C4-2B (cell line): ENCODE measurements at regions not wholly inside any gene's neighbourhood (a gene's known extent, or its start where the extent isn't known, plus 50 kb on each side); places are given as distances from the start of the nearest gene placed in this dataset.
"Not testable (repeated sequence)": the region's sequence is repeated elsewhere in the genome, so short reads cannot be mapped to it uniquely, and the experiment has no call there.

ENCODE experiments used
- H3K27ac ChIP-seq: fragments of 450-650 bp; 2 replicates; pipeline ENCODE4 v1.5.1; 2017
- CTCF ChIP-seq: fragments of 450-650 bp; conservative IDR thresholded peaks from 2 replicates; pipeline ENCODE4 v1.5.1; 2017; ENCODE audit warnings: mild to moderate bottlenecking
- ZFX ChIP-seq: fragments of 450-650 bp; IDR thresholded peaks from 2 replicates; pipeline ENCODE4 v1.6.1; 2017

DNA sequence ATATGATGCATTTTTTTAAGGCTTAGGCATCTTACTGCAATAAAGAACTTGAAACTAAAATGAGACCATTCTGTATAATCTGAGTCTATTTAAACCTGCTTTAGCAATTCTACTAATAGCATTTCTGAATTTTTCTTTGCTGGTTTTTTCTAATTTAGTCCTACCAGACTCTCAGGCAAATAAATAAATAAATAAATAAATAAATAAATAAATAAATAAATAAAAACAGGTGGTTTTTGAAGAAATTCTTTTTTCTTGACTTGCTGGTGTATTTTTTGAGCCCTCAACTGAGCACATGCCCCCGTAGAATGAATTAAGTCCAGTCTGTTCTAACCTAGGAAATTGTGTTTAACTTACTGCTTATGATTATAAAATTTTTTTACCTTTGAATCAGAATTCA, 134.7 kb upstream of the FOXP2 start:
- H3K27ac ChIP-seq, result no peak overlapping the region
- no peak for TF ChIP-seq CTCF
- TF ChIP-seq ZFX, result no peak

DNA sequence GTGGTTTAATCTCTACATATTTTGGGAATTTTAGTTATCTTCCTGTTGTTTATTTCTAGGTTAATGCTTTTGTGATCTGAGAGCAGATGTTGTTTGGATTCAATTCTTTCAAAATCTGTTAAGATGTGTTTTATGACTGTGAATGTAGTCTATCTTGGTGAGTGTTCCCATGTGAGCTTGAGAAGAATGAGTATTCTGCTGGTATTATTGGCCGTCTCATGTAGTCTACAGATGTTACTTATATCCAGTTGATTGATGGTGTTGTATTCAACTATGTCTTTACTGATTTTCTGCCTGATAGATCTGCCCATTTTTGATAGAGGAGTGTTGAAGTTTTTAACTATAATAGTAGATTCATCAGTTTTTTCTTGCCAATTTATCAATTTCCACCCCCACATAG, 141.4 kb upstream of the FOXP2 start:
- TF ChIP-seq ZFX (no peak), CTCF (no peak)

DNA sequence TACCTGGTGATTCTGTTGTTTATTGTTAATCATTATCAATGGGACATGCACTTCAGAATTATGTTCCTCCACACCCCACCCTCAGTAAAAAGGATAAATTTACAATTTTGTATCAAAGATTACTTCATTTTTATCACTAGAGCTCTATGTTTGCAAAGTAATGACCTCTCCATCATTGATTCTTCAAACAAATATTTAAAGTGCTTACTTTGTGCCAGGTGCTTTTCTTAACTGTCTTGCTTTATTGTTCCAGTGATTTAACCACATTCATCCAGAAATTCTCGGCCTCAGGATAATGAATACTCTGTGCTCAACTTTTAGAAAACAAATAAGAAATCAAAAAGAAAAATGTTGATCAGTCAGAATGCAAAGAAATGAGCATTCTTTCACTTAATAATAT, 144.9 kb upstream of the FOXP2 start:
- no peak for TF ChIP-seq ZFX
- TF ChIP-seq CTCF, result no peak
- H3K27ac ChIP-seq, result no peak overlapping the region

More for the DNA sequence above, 141.4 kb upstream of the FOXP2 start:
- no peak overlapping the region for H3K27ac ChIP-seq

GRCh38 chr7:114267550-114267949, 147.1 kb upstream of the FOXP2 start:
- H3K27ac ChIP-seq, result not testable (repeated sequence)

DNA sequence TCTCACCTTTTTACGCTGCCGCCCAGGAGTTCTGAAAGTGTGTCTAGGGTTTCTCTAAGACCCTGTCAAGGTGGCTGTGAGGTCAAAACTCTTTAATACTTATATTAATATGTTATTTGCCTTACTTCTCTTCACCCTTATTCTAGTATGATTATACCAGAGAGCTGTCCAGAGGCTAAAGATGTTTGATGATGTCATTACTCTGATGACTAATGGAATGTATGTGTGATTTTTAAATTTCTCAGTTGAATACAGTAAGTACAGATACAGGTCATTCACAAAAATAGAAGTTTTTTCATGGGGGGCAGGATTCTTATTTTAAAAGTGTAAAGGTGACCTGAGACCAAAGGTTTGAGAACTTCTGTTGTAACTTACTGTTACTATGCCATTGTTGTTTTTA, 150.6 kb upstream of the FOXP2 start:
- TF ChIP-seq CTCF (no peak), ZFX (no peak)
- no peak overlapping the region for H3K27ac ChIP-seq

GRCh38 chr7:114263219-114263618, 151.4 kb upstream of the FOXP2 start:
- TF ChIP-seq CTCF (no peak), ZFX (no peak)
- H3K27ac ChIP-seq, result no peak overlapping the region

DNA sequence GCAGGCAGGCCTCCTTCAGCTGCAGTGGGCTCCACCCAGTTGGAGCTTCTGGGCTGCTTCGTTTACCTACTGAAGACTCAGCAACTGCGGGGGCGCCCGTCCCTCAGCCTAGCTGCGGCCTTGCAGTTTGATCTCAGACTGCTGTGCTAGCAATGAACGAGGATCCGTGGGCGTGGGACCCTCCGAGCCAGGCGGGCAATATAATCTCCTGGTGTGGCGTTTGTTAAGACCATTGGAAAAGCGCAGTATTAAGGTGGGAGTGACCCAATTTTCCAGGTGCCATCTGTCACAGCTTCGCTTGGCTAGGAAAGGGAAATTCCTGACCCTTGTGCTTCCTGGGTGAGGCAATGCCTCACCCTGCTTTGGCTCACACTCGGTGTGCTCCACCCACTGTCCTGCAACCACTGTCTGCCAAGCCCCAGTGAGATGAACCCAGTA, 159.2 kb upstream of the FOXP2 start:
- H3K27ac ChIP-seq, result no peak overlapping the region
- TF ChIP-seq ZFX, result no peak
- no peak for TF ChIP-seq CTCF

GRCh38 chr7:114243646-114244045, 171.0 kb upstream of the FOXP2 start:
- TF ChIP-seq ZFX, result no peak
- no peak for TF ChIP-seq CTCF

More at GRCh38 chr7:114243646-114244045, 171.0 kb upstream of the FOXP2 start:
- no peak overlapping the region for H3K27ac ChIP-seq
